Fibroblast of the conjunctiva (primary cell): ENCODE measurements at regions not wholly inside any gene's neighbourhood (a gene's known extent, or its start where the extent isn't known, plus 50 kb on each side); places are given as distances from the start of the nearest gene placed in this dataset.

Source experiments
- DNase-seq: peaks from one replicate; pipeline ENCODE4 v3.0.0-alpha.2; 2010; ENCODE audit warnings: low read depth

- DNase-seq, result no peak
Measured at GRCh38 chr5:96245140-96246091, 187.6 kb downstream of the PCSK1 start.

- no peak for DNase-seq
Measured at GRCh38 chr5:96244696-96245095, 188.4 kb downstream of the PCSK1 start.

- no peak for DNase-seq
Measured at GRCh38 chr5:96243862-96244261, 189.2 kb downstream of the PCSK1 start.

GRCh38 chr5:96243203-96243602 is 189.8 kb downstream of the PCSK1 start:
- DNase-seq, result no peak

- DNase-seq, result no peak
Measured at GRCh38 chr5:96242571-96242970, 190.5 kb downstream of the PCSK1 start.

GRCh38 chr5:96236831-96237230 is 196.2 kb downstream of the PCSK1 start:
- no peak for DNase-seq

- no peak for DNase-seq
Measured at GRCh38 chr5:96236051-96236450, 197.0 kb downstream of the PCSK1 start.

- no peak for DNase-seq
Measured at GRCh38 chr5:96235008-96235910, 197.8 kb downstream of the PCSK1 start.

- no peak for DNase-seq
Measured at GRCh38 chr5:96232602-96233001, 200.4 kb downstream of the PCSK1 start.

- no peak for DNase-seq
Measured at GRCh38 chr5:96229188-96229587, 203.9 kb downstream of the PCSK1 start.

GRCh38 chr5:96228408-96228807 is 204.6 kb downstream of the PCSK1 start:
- no peak for DNase-seq

- DNase-seq, result no peak
Measured at GRCh38 chr5:96227957-96228356, 205.1 kb downstream of the PCSK1 start.

- peak; percentile 92 for DNase-seq
Measured at GRCh38 chr5:96226941-96227552, 206.0 kb downstream of the PCSK1 start.

- DNase-seq, result no peak
Measured at GRCh38 chr5:96222129-96222528, 210.9 kb downstream of the PCSK1 start.

GRCh38 chr5:96220610-96221390 is 212.2 kb downstream of the PCSK1 start:
- peak; percentile 47 for DNase-seq

GRCh38 chr5:96219580-96220281 is 213.3 kb downstream of the PCSK1 start:
- DNase-seq, result no peak

- DNase-seq, result no peak
Measured at GRCh38 chr5:96218653-96219052, 214.4 kb downstream of the PCSK1 start.

- no peak for DNase-seq
Measured at GRCh38 chr5:96214442-96215197, 218.4 kb downstream of the PCSK1 start.

GRCh38 chr5:96209829-96210228 is 223.2 kb downstream of the PCSK1 start:
- no peak for DNase-seq

- DNase-seq, result no peak
Measured at GRCh38 chr5:96207420-96207819, 225.6 kb downstream of the PCSK1 start.
